Left renal cortex interstitium (tissue), 4 donors: ENCODE measurements at regions not wholly inside any gene's neighbourhood (a gene's known extent, or its start where the extent isn't known, plus 50 kb on each side); places are given as distances from the start of the nearest gene placed in this dataset.

Source experiments
- DNase-seq, 4 donors: peaks; one replicate each; pipeline ENCODE4 v3.0.0-alpha.2; 2013; ENCODE audit warnings: low read depth in 4 of 4, low spot score in 2 of 4, missing footprints in 1 of 4

DNA sequence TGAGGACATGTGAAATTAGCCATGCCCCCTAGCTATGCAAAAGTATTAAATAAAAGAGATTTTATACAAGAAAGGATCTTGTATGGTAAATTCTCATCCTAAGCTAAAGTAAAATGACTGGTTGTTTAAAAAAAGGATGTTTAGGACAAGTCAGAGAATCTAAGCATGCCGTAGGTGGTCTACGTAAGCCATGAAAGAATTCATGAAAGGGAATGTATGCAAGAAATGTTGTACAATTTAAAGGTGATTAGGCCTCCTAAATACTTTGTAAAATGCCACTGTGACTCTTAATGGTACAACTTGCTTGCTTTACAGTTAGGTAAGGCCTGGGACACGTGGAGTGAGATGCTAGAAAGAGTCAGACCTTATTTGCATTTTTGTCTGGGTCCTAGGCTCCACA lies 209.0 kb downstream of the EFHB start:
- no peak for DNase-seq

DNA sequence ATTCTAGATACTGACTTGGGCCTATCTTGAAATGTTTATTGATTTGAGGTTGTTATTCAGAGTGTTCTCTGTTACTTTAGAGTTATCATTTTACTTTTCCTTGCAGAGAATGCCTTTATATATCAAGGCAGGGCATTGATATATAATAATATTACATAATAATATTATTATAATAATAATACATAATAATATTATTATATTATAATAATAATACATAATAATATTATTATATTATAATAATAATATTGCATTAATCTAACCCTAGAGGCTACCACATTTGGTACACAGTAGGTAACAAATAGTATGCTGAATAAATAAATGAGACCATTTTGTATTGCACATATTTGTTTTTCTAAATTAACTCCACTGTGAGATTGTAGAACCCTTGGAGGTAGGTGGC lies 216.3 kb downstream of the EFHB start:
- no peak for DNase-seq

DNA sequence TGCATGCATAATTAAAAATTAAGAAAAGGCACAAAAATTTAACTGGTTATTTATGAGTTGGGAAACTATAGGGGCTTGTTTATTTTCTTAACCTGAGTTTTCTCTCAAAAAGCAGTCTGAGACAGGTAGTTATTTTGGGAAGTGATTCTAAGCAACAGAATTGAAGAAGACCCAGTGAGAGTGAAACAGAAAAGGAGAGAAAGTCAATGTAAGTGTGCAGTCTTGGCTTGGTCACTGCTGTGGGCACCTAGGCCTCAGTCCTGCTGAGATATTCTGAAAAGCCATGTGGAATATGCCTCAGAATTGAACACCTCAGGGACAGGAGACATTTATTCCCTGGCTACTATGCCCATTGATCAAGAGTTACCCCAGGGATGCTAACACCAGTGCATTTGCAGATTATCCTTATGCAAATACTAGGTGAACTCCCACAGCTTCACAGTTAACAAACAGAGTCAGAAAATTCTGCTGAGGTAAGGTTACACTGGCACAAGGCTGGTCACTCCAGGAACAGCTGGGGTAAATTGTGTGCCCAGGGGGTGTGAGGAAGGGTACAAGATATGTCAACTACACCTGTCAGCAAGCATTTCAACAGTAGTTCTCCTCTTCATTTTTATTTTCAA lies 222.7 kb downstream of the EFHB start:
- DNase-seq = no peak

DNA sequence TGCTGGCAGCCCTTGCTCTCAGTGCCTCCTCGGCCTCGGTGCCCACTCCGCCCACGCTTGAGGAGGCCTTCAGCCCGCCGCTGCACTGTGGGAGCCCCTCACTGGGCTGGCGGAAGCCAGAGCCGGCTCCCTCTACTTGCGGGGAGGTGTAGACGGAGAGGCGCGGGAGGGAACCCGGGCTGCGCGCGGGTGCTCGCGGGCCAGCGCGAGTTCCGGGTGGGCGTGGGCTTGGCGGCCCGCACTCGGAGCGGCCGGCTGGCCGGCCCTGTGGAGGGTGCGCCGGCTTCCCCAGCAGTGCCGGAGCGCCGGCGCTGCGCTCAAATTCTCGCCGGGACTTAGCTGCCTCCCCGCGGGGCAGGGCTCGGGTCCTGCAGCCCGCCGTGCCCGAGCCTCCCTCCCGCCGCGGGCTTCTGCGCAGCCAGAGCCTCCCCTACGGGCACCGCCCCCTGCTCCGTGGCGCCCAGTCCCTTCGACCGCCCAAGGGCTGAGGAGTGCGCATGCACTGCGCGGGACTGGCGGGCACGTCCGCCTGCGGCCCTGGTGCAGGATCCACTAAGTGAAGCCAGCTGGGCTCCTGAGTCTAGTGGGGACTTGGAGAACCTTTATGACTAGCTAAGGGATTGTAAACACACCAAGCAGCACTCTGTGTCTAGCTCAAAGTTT lies 231.5 kb downstream of the EFHB start:
- DNase-seq = no peak

DNA sequence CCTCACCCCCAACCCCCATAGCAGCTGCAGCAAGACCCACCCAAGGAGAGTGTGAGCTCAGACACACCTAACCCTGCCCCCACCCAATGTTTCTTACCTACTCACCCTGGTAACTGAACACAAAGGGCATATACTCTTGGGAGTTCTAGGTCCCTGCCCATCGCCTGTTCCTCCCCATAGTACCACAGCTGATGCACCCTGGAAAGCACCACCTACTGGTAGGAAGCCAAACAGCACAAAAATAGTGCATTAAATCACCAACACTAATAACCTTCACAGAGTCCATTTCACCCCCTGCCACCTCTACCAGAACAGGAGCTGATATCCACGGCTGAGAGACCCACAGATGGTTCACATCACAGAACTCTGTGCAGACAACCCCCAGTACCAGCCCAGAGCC lies 245.2 kb downstream of the EFHB start:
- no peak for DNase-seq

DNA sequence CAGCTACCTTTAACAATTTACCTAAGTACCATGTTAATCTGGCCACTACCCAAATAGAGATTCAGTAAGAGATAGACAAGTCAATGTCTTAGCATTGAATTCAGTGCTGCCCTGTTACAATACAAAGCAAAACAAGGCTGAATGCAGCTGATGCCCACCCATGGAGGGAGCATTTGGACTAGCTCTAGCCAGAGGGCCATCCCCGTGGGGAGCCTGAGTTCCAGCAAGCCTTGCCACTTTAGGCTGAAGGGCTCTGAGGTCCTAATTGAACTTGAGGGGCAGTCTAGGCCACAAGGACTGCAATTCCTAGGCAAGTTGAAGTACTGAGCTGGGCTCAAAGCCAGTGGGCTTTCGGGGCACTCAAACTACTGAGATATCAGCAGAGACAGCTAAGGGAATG lies 265.9 kb downstream of the EFHB start:
- no peak for DNase-seq

DNA sequence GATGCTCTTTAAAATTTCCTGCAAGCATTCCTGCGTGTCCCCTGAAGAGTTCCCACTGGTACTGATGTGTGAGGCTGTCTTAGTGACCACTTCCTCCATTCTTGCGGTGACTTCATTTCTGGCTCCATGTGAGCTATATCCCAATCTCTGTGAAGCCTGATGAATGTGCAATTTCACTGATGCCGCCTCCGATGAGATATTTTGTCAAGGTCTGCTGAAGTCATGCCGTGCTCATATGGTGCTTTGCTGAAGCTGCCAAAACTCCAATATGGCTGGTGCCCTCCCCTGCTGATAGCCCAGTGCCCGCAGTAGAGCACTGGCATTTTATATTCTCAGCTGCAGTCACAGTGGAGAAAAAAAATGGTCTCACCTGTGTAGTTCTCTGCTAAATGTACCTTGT lies 271.5 kb downstream of the EFHB start:
- no peak for DNase-seq

DNA sequence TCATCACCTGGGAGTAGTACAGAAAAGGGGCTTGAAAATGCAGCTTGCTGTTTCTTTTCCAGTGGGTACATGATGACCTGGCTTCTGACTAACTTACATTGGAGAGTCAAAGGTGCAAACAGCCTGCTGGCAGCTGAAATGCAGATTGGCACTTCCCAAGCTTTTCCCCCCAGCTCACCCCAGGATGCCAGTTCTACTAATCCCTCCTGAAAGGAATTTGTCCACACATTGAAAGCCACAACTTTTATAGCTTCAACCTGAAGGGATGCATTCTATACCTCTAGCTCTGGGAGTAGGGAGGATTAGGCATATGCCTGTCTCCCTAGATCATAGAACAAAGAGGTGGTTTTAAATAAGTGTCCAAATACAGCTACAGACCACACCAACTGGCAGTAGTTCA lies 281.7 kb downstream of the EFHB start:
- DNase-seq = no peak

DNA sequence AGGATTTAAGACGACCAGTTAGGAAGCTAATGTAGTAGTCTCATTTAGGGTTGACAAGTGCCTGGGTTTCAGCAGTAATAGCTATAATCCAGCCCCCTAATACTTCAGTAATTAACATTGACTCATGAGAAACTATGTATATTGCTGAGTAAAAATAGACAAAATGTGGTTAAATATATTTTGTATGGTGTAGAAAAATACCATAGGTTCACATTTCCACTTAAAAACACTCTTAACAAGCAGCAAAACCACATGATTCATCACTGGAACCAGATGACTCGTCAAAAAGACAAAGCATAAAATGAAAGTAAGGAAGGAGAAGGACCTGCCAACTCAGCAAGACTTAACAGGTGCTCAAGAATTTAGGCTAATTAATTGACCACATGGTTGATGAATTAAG lies 288.9 kb downstream of the EFHB start:
- no peak for DNase-seq

DNA sequence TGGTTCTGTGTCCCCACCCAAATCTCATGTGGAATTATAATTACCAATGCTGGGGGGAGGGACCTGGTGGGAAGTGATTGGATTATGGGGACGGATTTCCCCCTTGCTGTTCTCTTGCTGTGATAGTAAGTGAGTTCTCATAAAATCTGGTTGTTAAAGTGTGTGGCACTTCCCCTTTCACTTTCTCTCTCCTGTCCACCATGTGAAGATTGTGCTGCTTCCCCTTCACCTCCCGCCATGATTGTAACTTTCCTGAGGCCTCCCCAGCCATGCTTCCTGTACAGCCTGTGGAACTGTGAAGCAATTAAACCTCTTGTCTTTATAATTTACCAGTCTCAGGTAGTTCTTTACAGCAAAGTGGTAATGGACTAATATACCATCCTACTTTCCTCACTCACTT lies 289.6 kb downstream of the EFHB start:
- DNase-seq = no peak

DNA sequence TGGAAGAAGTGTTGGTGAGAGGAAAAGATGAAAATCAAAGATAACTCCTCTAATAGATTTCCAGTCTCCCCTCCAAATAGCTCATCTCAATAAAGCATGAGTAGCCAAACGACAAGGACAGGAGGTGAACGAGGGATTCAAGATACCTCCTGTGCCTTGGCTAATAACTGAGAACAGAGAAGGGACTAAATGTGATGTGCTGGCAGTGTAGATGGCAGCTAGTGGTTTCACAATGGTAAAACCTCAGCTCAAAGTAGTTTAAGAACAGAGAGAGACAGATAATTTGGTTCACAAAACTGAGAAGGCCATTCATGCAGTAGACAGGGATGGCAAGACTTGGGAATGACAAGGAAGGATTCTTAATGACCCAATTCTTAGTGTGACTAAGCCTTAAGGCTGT lies 292.6 kb downstream of the EFHB start:
- no peak for DNase-seq

DNA sequence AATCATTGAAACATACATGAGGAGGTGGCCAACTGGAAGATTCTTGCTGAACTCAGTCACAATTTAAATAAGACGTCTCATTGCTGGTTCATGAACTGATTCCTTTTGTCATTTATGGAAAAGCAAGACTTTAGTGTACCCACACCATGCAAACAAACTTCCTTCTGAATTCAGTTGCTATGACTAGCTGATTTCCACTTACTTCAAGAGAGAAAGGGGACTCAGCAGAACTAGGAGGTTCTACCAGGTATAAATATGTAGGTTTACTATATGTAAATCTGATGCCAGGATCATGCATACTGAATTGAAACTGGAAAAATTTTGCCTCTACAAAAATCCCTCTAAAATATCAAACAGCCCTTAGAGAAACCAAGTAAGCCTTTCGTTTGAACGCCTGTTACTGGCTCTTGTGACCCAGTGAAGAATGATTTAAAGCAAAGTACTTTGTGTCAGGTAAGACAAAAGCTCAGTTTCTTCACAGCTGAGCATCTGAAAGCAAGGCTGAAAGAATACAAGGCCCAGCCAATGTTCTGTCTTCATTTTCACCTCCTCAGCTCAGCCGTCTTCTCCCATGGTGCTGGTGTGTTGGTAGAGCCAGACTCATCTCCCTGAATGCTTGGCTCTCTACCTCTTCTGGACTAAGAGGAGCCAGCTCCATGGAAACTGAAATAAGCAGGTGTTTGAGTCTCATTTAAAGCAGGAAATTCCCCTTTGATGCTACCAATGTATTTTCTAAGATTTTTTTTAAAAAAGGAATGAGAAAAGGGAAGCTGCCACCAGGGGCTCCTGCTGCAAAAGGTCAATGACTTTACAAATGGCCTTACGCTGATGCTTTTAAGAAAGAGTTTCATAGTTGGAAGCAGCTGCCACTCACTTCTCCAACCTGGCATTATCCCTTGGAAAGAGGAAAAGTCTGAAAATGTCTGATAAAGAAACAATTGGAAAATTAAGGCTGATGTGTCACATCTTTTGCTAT lies 301.6 kb downstream of the EFHB start:
- no peak for DNase-seq

DNA sequence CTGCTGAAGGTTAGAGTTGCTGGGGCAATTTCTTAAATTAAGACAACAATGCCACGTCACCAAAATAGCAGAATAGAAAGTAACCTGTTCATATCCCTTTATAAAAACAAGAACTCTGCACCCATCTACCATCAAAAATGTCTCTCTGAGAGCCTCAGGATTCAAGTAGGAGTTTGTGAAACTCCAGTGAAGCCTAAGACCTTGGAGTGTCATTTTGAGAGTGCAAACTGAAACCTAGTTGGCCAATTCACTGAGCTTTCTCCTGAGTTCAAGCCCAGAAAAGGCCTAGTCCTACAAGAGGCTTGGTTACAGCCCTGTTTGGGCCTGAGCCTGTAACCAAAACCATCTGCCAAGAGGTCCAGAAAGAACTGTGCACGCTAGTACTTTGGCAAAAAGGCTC lies 335.1 kb downstream of the EFHB start:
- no peak for DNase-seq

DNA sequence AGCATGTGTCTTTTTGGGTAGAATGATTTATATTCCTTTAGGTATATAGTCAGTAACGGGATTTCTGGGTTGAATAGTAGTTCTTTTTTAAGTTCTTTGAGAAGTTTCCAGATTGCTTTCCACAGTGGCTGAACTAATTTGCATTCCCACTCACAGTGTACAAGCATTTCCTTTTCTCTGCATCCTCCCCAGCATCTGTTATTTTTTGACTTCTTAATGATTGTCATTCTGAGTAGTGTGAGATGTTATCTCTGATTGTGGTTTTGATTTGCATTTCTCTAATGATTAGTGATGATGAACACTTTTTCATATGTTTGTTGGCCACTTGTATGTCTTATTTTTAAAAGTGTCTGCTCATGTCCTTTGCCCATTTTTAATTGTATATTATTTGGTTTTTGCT lies 337.6 kb downstream of the EFHB start:
- no peak for DNase-seq

DNA sequence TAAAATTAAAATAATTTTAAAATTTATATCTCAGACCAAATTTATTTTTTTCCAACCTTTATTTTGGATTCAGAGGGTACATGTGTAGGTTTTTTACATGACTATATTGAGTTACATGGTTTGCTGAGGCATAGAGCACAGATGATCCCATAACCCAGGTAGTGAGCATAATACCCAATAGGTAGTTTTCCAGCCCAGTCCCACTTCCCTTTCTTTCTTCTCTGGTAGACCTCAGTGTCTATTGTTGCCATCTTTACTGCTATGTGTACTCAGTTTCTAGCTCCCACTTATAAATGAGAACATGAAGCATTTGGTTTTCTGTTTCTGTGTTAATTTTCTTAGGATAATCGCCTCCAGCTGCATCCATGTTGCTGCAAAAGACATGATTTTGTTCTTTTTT lies 338.1 kb downstream of the EFHB start:
- DNase-seq = no peak
